OCI-LY7 (cell line): ENCODE measurements at regions not wholly inside any gene's neighbourhood (a gene's known extent, or its start where the extent isn't known, plus 50 kb on each side); places are given as distances from the start of the nearest gene placed in this dataset.

Source experiments
- EZH2phosphoT487 ChIP-seq: fragments of 200-600 bp; sonication (generic); IDR thresholded peaks from 2 replicates; pipeline ENCODE4 v1.6.1; 2018; ENCODE audit warnings: low read depth, borderline replicate concordance, mild to moderate bottlenecking, mixed run types, antibody characterized with exemption, low read length, moderate library complexity, mixed read lengths
- TF ChIP-seq, protein P1 (sequence below): fragments of 200-600 bp; sonication (generic); conservative IDR thresholded peaks from 2 replicates; pipeline ENCODE4 v1.5.1; 2014; ENCODE audit warnings: mild to moderate bottlenecking, antibody characterized with exemption, low read length, moderate library complexity, mixed read lengths

- TF ChIP-seq, protein P1, sequence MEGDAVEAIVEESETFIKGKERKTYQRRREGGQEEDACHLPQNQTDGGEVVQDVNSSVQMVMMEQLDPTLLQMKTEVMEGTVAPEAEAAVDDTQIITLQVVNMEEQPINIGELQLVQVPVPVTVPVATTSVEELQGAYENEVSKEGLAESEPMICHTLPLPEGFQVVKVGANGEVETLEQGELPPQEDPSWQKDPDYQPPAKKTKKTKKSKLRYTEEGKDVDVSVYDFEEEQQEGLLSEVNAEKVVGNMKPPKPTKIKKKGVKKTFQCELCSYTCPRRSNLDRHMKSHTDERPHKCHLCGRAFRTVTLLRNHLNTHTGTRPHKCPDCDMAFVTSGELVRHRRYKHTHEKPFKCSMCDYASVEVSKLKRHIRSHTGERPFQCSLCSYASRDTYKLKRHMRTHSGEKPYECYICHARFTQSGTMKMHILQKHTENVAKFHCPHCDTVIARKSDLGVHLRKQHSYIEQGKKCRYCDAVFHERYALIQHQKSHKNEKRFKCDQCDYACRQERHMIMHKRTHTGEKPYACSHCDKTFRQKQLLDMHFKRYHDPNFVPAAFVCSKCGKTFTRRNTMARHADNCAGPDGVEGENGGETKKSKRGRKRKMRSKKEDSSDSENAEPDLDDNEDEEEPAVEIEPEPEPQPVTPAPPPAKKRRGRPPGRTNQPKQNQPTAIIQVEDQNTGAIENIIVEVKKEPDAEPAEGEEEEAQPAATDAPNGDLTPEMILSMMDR, result no peak
- no peak for TF ChIP-seq EZH2phosphoT487
Observed at GRCh38 chr6:25062070-25062811, 126.5 kb upstream of the RIPOR2 start.
